ENCODE measurements at regions not wholly inside any gene's neighbourhood (a gene's known extent, or its start where the extent isn't known, plus 50 kb on each side); places are given as distances from the start of the nearest gene placed in this dataset.

GRCh38 chr4:17310269-17310652, 201.6 kb downstream of the QDPR start:
- no peak for TF ChIP-seq EZH2 (IDR thresholded peaks at IDR 0.05)
- no peak for TF ChIP-seq POLR2AphosphoS5 (IDR thresholded peaks at IDR 0.05; ENCODE audit: borderline replicate concordance, low read depth, low read length)

Measured in SK-N-MC (cell line).